GM19468 (cell line): ENCODE measurements at regions not wholly inside any gene's neighbourhood (a gene's known extent, or its start where the extent isn't known, plus 50 kb on each side); places are given as distances from the start of the nearest gene placed in this dataset.

Source experiments
- ATAC-seq: cut with Tn5 transposase; IDR thresholded peaks from one replicate; pipeline ENCODE4 v1.9.1; 2021; ENCODE audit warnings: mild to moderate bottlenecking, moderate library complexity, moderate number of reproducible peaks; ENCODE audit not compliant: unreplicated experiment; ENCODE audit errors: extremely low read depth

GRCh38 chr9:28922891-28923290 is 1349.6 kb upstream of the C9orf72 start:
- ATAC-seq: no peak

- ATAC-seq: no peak
Observed at GRCh38 chr9:28923351-28923750, 1350.1 kb upstream of the C9orf72 start.

DNA sequence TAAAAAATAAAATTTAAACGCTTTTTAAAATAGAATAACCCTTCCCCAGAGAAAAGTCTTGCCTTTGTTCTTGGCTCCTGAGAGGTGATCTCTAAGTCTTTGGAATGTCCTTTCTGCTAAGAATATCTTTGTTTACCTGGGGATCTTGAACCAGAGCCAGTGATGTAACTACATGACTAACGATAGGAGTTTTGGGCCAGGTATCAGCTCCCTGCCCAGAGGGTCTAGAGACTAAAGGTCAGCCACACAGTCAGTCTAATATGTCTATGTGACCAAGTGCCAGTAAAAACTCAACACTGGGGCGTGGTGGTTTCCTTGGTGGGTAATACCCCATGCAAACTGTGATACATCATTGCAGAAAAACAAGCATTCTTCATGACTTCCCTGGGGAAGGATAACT is 1351.9 kb upstream of the C9orf72 start:
- no peak for ATAC-seq

GRCh38 chr9:28926306-28926705 is 1353.0 kb upstream of the C9orf72 start:
- ATAC-seq: no peak

DNA sequence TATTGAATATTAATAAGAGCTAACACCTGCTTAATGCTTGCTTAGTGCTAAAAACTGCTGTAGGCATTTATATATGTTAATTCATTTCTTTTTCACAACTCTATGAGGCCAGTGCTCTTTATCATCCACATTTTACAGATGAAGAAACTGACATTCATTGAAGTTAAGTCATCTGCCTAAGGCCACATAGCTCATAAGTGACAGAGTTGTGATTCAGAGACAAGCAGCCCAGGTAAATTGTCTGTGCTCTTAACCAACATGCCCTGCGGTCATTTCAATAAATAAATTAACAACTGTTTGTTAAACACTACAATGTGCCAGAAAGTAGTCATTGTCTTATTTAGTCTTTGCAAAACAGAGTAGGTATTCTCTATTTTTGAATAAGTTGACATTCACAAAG is 1354.4 kb upstream of the C9orf72 start:
- no peak for ATAC-seq

DNA sequence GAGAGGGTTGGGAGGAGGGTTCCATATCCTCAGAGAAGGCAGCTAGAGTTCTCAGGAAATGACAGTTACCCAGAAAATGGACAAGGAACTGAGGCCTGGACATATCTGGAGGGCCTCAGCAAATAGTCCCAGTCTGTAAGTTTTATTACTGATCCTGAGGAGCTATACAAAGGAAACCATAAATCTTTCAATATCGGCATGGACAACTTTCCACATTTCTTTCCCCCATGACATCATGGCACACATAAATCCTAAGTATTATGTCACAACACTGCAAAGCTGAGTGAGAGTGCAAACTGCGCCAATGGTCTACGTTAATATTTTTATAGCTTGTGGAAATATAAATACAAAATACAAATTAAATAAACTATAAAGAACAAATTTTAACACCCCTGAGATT is 1356.2 kb upstream of the C9orf72 start:
- no peak for ATAC-seq

DNA sequence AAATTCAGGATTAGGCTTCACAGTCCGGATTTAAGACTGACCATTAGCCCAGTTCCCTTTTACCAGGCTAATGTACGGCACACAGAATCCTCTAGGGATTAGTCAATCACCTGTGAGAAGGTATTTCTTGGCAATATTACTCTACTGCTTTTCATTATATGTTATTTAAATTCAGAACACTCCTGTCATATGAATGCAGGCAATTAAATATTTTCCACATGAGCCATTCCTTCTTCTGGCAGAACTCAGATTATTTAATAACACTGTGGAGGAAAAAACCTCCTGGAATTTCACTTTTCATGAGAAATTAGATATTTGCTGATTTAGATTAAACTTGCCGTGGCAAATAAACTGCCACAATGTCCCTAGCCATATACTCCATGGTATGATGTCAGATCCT is 1357.5 kb upstream of the C9orf72 start:
- ATAC-seq: no peak

DNA sequence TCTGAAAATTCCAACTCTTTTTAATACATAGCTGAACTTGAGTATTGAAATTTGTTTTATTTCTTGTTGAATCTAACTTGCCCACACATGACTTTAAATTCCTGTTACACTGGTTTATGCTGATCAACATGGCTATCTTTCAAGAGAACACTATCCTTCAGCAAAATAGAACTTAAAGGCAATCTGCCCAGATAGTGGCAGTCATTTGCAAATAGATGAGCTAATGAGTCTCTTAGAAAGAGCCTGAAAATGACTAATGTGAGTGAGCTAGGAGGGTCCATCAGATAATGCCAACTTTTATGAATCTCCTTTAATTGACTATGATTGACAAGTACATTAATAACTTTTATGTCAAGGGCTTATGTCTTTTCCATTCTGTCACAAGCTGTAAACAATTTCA is 1360.8 kb upstream of the C9orf72 start:
- ATAC-seq: no peak

DNA sequence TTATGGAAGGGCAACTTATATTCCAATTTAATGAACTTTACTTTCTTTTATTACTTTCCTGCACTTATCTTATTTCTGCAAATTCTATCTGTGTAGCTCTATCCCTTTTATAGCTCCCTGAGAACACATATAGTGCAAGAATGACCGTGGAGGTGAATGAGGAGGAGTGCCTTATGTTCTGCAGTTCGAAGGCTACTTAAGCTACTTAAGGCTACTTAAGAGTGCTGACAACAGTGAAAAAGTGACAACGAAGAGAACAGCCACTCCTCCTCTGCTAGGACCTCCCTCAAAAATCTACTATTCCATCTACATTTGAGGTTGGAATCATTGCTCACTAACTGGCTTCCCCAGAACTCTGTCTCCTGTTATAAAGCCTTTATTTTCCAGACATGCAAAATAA is 1365.7 kb upstream of the C9orf72 start:
- no peak for ATAC-seq

- no peak for ATAC-seq
Observed at GRCh38 chr9:28941856-28942255, 1368.6 kb upstream of the C9orf72 start.

- ATAC-seq: no peak
Observed at GRCh38 chr9:28942941-28943340, 1369.7 kb upstream of the C9orf72 start.

DNA sequence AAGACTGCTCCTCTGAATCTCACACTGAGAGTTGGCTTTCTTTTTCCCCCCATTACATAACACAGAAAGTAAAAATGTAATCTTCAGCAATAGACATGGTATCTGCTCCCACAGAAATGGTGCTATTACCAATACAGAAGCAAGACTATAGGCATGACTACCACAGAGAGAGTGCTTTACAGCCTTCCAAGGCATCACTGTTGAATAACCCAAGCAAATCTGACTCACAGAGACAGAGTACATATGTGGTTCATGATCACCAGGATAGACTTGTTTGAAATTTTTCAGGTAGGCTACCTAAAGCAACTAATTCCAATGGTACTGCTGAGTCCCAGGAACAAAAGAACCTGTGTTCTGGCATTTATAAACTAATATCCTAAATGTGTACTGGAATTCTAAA is 1373.4 kb upstream of the C9orf72 start:
- no peak for ATAC-seq

DNA sequence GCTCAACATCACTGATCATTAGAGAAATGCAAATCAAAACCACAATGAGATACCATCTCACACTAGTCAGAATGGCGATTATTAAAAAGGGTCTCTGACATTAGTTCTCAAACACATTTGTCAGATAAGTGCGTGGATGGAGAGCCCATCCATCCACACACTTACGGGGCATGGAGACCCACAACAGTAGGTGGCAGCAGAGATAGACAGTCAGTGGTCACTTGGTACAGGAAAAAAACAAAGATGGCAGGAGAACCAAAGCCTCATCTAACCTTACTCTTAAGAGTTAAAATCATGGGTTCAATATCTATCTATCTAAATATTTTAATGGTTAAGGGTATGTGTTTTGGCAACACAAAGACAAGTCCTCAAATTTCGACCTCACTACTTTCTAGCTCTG is 1378.7 kb upstream of the C9orf72 start:
- ATAC-seq: no peak

DNA sequence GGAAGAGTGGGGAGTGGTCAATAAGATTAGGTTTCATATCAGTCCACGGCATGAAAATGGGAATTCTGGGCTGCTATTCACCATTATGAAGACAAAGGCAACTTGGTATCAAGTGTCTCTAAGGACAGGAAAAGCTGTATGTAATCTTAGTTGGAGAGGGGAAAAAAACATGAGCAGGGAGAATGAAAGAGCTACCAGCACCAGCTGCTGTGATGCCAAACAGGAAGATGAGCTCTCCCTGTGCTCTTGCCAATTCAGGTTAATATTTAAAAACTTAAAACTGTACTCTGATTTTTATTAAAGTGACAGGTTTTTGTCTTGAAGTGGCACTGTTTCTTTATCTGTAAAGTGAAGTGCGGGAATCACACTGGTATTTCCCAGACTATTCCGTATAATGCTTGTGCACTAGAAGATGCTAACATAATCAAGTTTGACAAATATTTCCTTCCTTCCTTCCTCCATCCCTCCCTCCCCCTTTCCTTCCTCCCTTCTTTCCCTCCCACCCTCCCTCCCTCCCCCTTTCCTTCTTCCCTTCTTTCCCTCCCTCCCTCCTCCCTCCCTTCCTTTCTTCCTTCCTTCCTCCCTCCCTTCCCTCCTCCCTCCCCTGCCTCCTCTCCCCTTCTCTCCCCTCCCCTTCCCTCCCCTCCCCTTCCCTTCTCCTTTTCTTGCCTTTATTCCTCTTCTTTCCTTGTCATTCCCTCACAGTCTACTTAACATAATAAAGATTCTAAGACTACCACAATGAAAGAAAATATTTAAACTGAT is 1383.0 kb upstream of the C9orf72 start:
- ATAC-seq: no peak

GRCh38 chr9:28960602-28961001 is 1387.3 kb upstream of the C9orf72 start:
- no peak for ATAC-seq

- ATAC-seq: no peak
Observed at GRCh38 chr9:28961623-28962022, 1388.3 kb upstream of the C9orf72 start.

DNA sequence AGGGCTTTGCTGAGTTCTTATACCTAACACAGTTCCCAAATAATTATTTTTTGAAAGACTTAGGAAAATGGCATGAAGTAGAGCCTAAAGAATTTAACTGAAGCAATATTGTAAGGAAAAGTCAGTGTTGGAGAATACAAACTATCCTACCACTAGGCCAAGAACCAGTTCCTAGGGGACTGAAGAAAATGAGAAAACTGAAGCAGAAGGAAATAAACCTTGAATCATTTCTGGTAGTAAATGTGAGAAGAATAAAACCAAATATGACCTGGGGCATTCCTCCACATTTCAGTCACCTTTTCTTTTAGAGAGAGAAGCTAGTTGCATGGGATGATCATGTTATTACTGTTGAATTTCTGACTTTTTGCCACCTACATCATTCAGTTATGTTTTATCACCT is 1393.9 kb upstream of the C9orf72 start:
- no peak for ATAC-seq

DNA sequence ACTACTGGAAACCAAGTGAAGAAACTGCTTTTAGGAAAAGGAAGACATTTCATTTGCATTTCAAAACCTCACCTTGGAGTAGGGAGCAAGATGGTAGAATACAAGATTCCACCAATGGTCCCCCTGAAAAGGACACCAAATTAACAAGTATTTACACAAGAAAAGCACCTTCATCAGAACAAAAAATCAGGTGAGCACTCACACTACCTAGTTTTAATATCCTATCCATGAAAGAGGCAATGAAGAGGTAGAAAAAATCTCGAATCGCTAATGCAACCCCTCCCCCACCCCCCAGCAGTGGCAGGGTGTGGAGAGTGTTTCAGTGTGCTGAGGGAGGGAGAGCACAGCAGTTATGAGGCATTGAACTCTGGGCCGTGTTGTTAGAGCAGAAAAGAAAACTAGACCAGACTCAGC is 1397.0 kb upstream of the C9orf72 start:
- ATAC-seq: no peak

- no peak for ATAC-seq
Observed at GRCh38 chr9:28971881-28972280, 1398.6 kb upstream of the C9orf72 start.

DNA sequence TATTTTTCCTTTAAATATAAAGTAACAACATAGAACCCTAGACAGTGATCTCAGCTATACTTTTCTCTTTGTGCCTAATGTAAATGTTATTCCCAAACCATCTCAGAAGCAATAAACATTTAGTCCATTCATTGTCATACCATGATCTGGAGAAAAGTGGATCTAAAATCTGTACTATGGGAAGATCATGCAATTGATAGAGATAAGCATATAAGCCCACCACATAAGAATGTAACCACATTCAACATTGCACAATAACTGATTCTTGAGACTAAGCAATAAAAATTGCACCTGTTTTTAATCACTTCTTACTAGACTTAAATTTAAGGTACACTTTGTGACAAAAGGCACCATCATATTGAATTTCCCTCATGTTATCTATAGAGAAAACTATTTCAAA is 1403.0 kb upstream of the C9orf72 start:
- no peak for ATAC-seq

DNA sequence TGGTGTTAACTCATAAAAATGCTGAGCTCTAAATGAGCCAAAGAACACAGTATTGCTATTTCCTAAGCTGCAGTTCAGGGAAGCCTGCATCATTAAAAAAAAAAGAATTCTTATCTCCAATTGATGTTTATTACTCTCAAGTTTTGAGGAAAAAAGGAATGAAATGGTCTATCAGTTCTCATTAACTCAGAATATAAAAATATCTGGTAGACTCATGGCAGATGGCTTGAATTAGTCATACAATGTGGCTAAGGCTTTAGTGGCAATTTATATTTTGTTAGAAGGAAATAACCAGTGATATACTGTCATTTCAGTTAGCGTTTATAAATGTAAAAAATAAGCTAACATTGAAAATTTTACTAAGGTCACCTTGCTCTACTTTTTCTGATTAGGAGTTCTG is 1403.4 kb upstream of the C9orf72 start:
- ATAC-seq: no peak

GRCh38 chr9:28981129-28981528 is 1407.8 kb upstream of the C9orf72 start:
- ATAC-seq: no peak

GRCh38 chr9:28981711-28982110 is 1408.4 kb upstream of the C9orf72 start:
- ATAC-seq: no peak
